Midbrain (tissue), 1 donor: ENCODE measurements at regions not wholly inside any gene's neighbourhood (a gene's known extent, or its start where the extent isn't known, plus 50 kb on each side); places are given as distances from the start of the nearest gene placed in this dataset.

Source experiments
- DNase-seq: peaks from one replicate; lab custom pipeline; 2025; lab: John Stamatoyannopoulos, UW

DNA sequence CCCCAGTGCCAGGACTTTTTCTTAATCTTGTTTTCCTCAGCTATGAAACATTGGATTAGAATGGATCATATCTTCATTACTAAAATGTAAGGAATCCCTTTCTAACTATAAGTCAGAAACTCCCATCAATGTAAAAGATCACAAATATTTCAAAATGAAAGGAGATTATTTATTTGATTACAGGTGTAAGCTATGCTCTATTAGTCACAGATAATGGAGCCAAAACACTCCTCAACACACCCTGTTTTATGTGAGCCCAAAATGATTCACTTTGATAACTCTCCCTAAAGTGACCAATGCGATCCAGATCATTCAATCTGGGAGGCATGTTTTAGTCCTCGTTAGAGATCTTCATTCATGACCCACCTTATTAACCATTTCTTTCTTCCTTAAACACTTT is 566.7 kb upstream of the TENM3 start:
- no peak for DNase-seq

DNA sequence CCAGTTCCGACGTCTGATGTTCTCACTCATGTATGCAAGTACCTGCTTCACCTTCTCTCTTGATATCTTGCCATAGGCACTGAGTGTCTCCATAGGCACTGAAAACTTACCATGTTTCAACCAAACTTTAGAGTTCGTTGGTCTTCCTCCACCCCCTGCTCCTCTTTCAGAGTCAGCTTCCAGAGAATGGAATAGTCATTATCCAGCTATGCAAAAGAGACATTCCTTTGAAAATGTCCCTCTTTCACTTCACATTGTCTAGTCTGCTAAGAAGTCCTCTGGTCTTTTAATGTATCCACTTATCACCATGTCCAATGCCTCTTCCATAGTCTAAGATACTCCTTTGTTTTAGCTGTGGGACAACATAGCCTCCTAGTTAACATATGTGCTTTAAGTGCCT is 566.0 kb upstream of the TENM3 start:
- DNase-seq = no peak

DNA sequence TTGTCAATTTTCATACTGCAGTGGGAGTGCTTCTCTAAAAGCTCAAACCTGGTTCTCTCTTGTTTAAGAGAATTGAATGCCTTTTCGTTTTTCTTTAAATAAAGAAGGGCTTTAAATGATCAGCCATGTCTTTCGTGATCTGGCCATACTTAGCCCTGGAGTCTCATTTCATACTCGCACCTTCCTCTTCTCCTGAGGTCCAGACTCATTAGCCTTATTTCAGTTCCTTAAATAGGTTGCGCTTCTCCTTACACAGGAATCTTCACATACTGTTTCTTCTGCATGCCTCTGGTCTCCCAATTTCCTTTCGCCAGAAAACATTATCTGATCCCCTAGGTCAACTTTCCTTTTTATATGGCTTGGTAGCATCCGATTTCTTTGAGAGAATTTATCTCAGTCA is 565.6 kb upstream of the TENM3 start:
- no peak for DNase-seq

DNA sequence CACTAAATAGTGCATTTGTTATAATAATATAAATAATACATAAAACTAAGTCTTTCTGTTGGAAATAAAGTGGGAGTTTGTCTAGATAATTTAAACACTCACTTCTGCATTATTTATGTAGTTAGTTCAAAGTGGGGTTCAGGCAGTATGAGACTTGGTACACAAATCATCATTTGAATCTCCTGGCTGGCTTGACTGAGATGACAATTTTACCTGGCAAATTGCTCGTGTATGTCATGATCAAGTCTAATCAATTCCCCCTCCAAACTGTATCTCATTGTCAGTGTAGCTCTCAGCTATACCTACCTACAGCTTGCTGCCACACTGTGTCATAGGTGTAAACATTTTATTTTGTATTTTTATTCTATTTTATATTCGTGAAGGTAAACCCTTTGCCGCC is 563.4 kb upstream of the TENM3 start:
- no peak for DNase-seq

DNA sequence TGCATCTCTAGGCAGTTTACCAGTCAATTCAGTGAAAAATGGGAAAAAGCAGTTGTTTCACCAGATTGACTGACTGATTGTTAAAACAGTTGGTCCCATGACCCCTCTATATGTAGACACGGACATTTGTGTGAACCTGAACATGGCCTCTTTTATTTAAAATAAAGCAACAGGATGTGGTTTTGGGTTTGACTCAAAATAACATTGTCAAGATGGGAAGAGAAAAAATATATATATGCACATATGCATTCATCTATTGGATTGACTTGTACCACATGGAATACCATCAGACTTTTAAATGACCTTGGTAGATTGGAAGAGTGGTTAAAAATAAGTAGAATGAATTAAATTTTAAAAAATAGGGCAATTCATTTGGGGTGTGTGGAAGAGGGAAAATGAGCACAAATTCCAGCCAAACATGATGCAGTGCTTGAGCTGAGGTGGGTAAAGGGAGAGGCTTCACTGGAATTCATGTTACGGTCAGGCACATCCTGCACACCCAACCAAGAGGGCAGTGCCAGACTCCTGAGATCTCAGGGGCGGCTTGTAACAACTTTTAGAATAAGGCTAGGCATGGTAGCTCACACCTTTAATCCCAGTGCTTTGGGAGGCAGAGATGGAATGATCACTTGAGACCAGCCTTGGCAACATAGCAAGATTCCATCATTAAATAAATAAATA is 560.7 kb upstream of the TENM3 start:
- no peak for DNase-seq

DNA sequence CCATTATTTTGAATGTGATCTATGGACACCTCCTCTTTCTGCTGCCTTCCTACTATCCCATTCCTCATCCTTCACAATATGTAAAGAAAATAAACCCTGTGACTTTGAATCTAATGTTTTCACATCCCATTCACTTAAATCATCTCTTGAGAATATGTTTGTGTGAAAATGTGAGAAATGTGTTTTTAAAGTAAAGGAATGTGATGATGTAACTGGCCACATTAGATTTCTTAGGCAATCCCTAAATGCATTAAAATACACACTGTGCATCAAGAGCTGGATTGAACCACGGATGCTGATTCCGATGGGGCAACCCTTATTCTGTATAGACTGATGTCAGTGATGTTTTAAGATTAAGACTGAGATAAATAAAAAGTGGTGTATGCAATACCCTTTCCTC is 558.9 kb upstream of the TENM3 start:
- DNase-seq = no peak

DNA sequence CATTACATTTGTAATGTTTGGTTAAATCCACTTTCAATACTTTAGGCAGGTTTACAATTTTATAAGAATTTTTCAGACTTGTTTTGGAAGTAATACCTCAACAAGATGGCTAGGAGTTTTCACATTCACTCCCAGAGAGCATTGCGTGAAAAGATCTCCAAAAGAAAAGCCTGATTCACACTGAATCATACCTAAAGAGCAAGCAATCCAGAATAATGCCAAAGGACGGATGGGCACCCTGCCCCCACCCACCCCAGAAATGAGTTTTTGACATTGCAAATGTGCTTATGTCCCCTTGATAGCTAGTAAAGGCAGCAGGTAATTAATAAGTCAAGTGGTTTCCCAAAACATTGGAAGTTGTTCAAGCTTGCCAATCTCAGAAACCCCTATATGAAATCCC is 557.7 kb upstream of the TENM3 start:
- no peak for DNase-seq

DNA sequence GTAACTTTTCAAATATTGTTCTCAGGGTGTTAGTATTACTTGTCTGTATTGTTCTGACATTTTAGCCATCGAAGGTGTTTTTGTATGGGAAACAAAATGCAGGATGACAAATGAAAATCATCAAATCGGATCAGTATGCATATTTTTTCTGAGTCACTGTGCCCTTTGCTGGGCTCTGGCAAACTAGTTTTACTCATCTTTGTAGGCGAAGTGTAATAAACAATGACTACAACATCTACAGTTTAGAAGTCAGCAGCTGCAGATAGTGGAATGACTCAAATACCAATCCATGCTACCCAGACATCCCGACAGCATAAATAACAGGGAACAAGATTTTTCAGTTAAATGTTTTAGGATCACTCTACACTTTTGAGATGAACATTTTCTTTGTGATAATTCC is 557.3 kb upstream of the TENM3 start:
- DNase-seq = no peak

DNA sequence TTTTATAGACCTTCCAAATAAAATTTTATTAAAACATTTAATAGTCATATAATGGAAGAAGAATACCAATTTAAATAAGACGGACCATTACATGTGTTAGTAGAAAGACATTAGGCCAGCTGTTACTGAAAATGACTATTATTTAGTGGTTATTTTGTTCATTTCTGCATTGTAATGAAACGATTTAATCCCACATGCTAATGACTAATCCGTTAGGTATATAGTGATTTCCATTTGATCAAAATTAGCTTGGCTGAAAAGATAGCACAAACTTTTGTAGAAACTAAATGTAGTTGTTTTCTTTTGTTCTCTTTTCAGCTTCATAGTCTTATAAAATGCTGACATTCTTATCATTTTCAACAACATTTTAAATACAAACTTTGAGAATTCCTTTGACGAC is 556.1 kb upstream of the TENM3 start:
- DNase-seq = no peak

DNA sequence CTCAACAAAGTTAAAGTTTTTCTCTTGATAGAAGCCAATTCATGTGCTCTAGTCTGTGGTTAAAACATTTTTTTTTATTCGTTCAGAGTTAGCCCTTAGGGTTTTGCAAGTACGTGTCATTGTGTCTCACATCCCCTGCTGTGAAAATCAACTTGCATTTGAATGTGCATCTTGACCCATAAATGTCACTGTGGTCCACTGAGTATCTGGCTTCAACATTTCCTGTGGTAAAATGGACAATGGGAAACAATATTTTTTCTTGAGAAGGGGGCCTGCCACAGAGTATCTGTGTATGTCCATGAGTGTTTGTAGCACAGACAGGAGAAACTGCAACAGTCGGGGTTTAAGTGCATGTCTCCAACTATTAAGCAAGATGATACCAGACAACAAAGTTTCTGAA is 554.8 kb upstream of the TENM3 start:
- DNase-seq = no peak

DNA sequence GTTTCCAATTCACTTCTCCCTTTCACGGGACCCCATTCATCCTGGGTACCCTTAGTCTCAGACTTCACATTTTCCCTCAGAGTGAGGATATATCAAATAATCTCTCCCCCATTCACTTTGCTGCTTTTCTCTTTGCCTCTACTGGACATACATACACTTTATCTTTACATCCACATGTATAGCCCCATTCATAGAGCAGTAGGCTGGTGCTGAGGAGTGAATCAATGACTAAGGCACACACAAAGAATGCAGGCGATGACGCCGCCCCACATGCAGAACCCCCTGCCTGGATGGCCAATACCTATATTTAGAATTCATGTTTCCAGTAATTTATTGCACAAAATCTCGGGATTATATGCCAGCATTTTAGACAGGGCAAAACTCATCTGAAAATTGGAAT is 554.3 kb upstream of the TENM3 start:
- no peak for DNase-seq

DNA sequence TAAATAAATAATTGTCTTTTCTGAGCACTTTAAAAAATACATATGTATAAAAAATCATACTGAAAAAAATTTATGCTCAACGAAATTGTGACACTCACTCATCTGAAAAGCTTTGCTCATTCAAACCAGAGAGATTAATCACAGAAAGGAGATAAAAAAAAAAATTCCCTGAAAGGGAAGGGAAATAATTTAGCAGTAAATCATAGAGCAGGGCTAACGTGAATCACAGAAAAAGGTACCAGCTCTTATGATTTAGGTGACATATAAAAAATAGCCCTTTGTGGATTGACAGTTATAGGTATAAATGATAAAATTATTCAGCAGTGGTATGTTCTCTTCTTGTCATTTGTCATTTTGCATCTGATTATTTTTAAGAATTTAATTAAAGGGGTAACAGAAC is 552.7 kb upstream of the TENM3 start:
- no peak for DNase-seq

DNA sequence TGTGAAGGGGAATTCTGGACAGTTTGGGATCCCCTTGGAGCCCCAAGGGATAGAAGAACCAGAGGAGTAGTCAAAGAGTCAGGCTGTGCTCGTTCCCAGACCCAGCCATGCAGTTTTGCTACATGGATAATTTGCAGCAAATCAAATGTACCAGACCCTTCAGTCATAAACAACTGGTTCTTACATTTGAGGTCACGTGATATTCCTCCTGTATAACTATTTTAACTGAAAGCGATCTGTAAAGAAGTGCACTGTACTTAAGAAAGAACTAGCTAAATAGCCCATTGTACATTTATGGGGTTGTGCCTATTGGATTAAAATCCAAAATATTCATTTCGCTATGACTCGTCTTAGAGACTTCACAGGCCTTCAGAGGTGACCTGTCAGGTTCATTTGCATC is 550.2 kb upstream of the TENM3 start:
- no peak for DNase-seq

DNA sequence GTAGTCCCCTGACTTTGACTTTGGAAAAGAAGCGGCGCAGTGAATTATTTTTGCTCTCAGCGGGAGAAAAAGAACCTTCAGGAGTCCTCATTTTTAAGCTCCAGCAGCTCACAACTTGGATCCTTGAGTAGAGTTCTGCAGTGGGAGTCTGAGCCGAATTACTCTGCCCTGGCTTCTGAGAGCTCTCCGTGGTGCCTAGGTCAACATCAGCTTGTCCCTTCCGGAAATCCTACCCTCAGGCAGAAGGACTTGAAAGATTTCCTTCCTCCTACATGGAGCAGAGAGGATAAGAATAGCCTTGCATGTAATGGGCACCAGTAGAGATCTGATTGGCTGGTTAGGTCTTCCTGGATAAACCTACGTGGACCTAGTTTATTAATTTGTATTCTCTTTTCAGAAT is 549.7 kb upstream of the TENM3 start:
- DNase-seq = no peak

DNA sequence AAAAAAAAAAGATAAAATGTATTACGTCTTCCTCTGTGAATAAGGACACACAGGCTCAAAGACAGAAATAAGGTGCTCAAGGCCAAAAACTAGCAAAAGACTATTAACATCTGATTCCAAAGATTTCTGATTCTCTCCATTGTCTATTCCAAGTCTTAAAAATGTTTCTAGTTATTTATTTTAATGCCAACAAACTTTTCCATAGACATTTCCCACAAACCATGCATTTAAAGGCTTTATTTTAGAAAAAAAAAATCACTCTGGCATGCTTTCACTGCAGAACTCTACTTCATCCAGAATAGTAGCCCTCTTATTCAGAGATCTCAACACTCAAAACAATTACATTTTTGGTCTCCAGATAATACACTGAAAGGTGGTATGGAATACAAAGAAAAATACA is 545.0 kb upstream of the TENM3 start:
- DNase-seq = no peak

DNA sequence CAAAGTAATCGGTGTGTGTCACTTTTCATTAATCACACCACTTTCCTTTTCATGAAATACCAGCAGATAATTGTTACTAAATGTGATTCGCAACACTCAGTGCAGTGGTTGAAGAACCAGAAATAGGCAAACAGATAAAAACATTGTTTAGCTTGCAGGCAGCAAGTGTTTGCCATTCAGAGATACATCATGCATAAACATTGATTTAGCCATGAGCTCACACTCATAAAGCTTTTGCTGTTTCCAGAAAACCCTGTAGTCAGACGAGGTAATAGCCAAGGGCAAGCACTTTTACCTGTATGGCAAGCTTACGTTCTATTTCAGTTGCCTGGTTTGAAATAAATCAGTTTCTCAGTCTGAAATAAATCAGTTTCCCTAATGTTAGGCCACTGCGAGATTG is 542.0 kb upstream of the TENM3 start:
- DNase-seq = no peak

DNA sequence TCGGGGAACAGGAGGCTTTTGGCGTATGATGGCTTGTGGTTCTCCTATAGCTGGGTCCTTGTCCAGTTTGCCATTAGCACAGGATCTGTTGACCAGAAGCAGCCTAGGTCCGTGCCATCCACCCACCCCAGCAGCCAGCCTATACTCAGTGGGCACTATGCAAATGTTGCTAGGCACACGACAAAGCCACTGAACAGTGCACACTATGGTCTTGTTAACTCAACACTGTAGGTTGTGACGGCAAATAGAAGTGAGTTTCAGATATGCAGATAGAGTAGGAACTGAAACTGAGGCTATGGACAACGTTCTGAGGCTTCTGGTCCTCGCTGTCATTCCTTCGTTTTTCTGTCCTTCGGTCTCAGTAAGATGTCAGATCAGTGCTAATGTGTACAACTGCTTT is 541.3 kb upstream of the TENM3 start:
- DNase-seq = no peak

DNA sequence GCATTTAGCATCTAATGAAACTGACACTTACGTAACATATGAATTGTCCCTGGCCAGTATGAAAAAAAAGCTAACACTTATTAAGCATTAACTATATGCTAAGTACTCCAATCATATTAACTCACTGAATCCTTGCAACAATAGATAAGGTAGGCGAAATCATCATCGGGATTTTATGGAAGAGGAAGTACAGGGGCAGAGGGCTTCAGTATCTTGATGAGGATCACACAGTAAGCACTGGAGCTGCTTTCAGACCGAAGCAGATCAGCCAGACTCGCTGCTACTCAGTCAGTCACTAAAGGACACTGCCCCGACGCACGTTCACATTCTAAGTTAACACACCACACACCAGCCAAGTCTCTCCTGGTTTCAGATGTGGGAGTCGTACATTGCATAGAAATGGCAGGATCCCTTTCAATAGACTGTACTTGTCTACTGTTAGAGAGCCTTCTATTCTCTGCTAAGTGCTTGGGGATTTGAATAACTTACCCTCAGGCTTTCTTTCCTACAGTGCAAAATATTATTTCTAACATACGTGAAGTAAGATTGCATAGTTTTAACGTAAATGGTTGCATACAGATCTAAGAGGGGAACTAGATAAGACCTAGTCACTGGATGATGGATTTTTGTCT is 540.2 kb upstream of the TENM3 start:
- DNase-seq = no peak

DNA sequence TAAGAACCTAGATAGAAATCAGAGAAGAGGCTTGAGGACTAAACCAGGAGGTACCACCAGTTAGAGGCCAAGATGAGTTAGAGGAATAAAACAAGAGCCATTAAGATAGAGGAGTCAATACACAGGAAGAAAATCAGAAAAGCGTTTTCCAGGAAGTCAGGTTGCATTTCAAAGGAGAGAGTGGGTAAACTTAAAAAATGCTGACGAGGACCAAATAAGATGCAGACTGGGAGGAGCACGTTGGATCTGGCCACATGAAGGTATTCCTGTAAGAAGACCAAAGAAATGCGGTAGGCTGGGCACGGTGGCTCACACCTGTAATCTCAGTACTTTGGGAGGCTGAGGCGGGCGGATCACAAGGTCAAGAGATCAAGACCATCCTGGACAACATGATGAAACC is 533.1 kb upstream of the TENM3 start:
- no peak for DNase-seq

DNA sequence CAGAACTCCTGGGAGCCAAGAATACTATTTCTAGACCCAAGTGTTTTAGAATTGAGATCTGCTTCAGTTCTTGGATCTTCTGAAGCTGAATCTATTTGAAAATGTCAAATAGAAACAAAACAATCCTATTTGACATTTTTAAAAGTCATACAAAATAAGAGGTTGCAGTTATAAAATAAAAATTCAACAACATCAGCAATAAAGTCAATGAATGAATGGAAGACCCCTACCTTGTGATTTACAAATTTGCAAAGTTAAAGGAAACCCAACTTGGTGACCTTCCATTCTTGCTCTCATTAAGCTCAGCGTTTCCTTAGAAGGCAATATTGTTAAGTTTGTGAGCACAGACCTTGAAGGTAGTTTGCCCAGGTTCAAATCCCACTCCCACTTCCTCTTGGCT is 531.8 kb upstream of the TENM3 start:
- no peak for DNase-seq

DNA sequence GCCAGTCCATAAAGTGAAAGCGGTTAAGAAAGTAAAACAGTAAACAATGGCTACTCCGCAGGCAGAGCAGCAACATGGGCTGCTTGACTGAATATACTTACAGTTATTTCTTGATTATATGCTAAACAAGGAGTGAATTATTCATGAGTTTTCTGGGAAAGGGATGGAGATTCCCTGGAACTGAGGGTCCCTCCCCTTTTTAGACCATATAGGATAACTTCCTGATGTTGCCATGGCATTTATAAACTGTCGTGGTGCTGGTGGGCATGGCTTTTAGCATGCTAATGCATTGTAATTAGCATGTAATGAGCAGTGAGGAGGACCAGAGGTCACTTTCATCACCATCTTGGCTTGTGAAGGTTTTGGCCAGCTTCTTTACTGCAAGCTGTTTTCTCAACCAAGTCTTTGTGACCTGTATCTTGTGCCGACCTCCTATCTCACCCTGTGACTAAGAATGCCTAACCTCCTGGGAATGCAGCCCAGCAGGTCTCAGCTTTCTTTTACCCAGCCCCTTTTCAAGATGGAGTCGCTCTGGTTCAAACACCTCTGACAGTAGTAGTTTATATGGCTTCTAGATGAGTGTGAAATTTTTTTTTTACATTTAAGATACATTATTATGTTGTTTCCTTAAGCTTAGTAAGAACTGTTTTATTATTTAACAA is 514.8 kb upstream of the TENM3 start:
- no peak for DNase-seq

DNA sequence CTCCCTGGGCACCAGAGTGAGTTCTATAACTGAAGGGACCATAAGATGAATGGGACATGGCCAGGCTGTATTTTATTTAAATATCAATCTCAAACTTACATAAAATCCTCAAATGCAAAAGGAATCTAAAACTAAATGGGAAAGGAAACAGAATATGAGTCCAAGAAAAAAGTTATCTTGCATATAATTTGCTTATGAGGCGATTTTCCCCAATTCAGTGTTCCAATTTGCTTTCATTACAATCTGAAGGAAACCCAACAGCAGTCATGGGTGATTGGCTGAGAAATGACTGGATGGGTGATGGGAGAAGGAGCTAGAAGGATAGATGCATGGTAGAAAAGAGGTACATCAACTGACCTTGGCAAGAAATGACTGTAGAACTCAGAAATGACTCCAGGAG is 511.3 kb upstream of the TENM3 start:
- DNase-seq = no peak

DNA sequence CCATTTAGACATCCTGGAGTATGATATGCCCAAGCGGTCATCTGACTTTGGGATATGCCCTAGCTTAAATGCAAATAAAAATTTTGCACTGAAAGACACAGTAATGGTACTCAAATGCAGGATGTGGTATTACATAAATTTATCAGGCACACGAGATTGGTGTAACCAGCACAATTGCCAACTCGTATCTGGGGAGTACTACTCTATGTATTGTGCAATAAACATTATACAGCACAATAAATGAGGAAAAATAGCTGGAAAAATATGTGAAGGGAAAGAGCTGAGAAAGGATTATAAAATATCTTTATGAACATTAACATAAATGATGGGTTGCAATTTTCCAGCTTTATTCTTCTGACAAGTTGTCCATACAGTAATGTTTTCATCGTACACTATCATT is 505.5 kb upstream of the TENM3 start:
- DNase-seq = no peak

DNA sequence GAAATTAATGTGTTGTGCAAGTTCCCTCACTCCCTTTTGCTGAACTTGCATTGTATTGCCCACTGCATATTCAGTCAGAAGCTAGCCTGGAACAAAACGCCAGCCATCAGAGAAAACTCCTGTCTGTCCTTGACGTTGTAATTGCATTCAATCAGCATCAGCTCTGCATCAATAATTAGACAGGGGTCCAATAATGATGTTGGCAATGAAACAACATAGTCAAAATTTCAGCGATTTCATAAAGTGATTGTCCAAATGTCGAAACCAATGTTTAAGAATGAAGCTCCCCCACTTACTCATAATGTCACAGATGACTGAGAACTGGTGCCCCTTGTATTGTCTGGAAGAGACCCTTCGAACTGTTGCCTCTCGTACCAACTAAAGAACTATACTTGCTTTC is 504.2 kb upstream of the TENM3 start:
- DNase-seq = no peak
